GM21825 (cell line): ENCODE measurements at regions not wholly inside any gene's neighbourhood (a gene's known extent, or its start where the extent isn't known, plus 50 kb on each side); places are given as distances from the start of the nearest gene placed in this dataset.

Experiments
- ATAC-seq: cut with Tn5 transposase; IDR thresholded peaks from one replicate; pipeline ENCODE4 v1.9.1; 2021; ENCODE audit warnings: mild to moderate bottlenecking, moderate library complexity; ENCODE audit not compliant: unreplicated experiment

- ATAC-seq: no peak
These were observed 1078.9 kb downstream of the TUSC7 start for GRCh38 chr3:117788506-117788905.

DNA sequence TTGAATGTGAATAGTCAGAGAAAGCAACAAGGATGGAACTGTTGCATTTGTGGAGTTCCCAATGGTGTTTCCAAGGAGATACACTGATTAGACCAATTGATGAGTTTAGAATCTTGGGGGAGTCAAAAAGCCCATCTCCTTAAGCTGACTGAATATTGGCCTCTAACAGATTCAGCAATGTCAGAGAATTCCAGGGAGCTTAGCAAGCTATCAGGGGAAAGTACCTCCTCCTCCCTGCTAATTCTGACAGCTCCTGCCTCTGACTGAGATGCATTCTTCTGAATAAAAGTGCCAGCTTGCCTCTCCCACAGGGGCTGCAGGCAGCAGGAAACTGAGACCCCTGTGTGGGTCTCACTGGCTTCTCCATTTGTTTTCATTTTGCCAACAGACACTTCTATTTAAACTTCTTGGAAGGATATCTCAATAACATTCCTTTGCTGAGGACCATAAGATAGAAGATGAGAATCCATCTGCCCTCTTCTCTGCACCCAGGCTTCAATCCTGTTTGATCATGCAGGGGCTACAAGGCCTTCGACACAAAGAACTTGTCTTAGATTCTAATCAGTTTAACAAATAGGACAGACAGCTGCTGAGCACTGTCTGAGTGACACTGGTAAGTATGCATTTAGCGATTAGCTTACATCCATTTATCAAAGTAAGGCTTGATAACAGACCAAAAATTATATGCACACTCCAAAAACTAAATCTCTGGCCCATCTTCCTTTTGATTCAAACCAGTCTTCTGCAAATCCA is 1080.8 kb downstream of the TUSC7 start:
- no peak for ATAC-seq

DNA sequence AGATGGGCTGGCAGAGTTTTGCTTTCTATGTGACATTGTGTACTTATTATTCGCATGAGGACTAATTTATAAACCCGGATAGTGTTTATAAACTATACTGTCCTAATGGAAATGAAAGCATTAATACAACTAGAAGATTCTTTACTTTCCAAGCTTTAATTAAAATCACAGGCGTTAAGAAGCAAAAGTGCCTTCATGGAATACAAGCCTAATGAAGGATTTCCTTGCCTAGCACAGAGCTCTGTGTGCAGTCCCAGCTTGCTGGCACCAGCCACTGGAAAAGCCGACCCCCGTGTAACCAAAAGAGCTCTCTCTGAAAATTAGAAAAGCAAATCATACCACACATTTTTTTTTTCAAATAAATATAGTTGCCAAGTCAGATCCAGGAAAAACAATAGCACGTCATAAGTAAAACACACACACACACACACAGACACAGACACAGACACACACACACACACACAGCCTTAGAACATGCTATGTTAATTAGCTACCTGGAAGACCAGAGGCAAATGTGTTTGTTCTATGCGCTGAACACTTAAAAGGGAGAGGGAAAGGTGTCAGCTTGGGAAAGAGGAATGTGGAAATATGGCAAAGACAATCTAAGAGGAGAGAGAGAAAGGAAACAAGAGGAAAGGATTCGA is 1084.2 kb downstream of the TUSC7 start:
- ATAC-seq: no peak

GRCh38 chr3:117798221-117798620 is 1088.6 kb downstream of the TUSC7 start:
- ATAC-seq: no peak

DNA sequence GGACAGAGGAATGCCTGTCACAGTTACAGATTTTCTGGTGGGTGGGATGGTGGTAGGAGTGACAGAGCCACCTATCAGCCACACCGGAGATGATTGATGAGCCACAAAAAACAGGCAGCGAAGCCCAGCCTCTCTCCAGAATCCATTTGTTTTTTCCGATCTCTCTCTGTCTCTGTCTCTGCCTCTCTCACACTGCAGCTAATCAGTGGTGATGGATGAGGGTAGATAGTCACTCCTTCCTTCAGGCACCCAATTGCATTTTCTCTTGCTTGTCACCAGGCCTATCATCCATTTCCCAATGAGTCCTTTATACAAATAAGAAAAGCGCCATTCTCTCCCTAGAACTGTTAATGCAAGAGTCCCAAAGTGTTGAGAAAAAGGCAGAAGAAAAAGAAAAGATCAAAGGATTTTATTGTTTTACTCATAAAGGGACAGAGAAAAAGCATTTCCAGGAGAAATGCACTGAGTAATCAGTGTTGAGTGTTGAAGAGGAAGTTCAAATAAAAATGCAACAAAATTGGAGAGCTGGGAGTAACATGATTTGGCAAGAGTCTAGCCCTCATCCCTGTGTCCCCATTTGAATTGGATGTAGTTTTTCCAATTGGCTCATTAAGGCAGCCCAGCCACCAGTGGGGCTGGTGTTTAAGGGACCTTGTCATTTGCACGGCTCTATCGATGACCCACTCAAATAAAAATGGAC is 1089.3 kb downstream of the TUSC7 start:
- no peak for ATAC-seq

DNA sequence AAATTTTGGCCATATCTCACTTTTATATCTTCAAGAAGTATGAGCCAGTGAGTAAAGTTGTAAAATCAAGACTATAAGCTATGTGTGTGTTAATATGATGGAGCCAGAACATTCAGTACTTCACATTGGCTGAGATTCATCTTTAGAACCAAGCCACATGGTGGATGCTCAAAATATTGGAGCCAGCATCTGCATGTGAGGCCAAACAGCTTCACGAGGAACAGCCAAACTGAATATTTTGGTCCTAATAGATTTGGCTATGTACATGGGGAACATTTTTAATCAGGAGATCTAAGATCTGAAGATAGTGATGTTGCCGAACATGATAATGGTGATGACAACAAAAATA is 1089.8 kb downstream of the TUSC7 start:
- no peak for ATAC-seq

DNA sequence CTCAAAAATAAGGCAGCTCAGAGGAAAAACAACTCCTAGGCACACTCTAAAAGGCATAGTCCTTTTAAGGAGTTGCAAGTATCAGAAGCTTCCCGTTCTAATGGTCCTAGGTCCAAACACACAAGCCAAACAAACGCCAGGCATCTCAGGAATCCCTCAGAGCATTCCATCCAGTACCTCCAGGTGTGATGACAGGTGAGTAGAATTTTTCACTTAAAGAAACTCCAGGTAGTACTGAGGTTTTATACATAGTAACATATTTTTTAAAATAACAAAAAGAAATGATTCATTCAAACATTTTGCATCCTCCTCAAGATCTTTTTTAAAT is 1092.3 kb downstream of the TUSC7 start:
- no peak for ATAC-seq

DNA sequence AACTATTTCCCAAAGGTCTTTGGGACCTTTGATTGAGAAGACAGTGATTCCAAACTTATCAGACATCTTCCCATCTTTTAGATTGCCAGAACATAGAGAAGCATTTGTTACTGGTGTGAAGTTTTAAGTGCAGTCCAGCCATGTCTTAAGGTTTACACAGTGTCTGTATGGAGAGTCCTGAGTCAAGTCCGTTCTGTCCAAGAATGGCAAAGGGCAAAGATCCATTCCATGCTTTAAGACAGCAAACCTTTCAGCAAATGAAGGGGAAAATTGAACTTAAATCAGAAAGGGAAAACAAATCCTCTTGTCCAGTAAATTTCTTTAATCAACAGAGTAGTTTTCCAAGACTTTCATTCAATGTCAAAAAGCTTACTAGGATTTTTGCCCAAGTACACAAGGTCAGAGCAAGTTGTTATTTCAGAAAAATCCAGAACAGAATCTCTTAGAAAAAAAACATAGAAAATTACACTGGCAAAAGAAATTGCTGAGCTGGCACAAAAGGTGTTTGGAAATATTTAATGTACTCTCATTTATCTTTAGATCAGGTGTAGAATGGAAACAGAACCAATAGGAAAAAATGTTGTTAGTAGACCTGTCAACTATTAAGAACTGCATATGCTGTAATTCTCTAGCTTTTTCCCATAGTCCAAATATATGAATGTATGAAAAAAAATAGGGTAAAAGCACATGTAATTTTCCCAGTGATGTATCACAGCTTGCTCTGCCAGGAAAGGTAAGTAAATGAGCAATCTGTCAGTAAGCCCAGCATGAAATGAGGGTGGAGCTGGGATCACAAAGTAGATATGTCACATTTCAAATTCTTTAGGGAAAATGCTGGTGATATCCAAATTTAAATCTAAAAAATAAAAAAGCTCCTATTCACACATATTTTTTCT is 1099.9 kb downstream of the TUSC7 start:
- no peak for ATAC-seq

- no peak for ATAC-seq
These were observed 1102.2 kb downstream of the TUSC7 start for GRCh38 chr3:117811786-117812185.

DNA sequence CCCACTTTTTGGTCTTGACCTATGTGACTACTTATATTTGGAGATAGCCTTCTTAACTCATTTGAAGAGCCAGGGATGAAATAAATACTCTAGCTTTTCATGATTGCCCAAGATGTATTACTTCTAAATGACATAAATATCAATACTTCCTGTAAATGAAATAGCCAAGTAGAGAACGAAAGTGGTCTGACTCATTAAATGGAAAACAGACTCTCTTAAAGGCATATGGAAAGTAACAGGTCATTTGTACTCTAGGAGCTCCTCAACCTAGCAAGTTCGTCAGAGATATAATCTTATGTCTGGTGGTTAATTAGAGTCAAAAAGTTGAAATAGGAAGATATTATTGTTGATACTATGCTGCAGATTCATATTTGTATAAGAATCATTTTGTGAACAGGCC is 1105.4 kb downstream of the TUSC7 start:
- ATAC-seq: no peak

DNA sequence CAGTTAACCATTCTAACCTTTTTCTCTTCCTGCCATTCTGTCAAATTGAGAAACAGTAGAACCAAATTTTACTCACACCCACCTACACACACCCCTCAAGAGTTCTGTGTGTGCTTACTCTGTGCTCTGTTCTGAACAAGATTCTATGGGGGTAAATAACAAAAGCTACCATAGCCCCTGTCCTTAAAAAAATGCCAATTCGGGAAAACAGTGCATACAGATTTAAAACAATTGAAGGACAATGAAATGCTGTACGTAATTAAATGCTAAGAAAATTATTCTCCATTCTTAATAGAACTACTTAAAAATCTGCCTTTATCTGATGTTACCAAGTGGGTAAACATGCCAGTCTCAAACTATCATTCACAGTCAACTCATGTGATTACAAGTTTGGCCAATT is 1107.5 kb downstream of the TUSC7 start:
- ATAC-seq: no peak

GRCh38 chr3:117818592-117818991 is 1109.0 kb downstream of the TUSC7 start:
- no peak for ATAC-seq

GRCh38 chr3:117820658-117821299 is 1111.2 kb downstream of the TUSC7 start:
- ATAC-seq: no peak

- no peak for ATAC-seq
These were observed 1112.8 kb downstream of the TUSC7 start for GRCh38 chr3:117822416-117822815.

DNA sequence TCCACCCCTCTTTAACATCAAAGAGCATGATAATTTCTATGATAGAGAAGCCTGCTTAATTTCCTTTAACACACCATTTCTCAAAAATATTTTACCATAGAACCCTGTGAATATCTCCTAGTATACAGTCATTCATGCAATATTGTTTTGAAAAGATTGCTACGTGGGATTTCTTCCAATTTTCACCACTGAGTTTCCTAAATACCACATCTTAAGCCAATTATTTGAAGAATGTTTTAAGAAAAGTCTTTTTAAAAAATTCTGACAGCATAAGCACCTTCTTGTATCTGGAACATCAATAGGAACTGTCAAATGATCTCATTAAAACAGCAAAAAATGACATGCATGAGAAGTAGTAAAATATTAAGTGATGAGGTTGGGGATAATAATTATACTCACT is 1126.7 kb downstream of the TUSC7 start:
- ATAC-seq: no peak

DNA sequence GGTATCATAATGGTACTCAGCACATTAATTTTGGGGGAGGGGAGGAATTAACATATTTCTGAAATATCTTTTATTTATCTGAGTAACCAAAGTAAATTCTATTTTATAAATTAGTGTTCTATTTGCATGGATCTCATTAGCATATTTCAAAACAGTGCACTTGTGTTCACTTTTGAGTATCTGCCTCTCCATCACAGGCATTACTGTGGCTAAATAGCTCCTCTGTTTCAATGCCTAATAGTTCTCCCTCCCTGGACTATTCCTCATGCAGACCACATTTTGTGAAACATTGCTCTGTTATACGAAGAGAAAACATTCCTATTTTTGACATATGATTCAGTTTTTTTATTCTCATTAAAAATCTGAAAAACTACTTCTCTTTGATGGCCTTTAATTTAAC is 1127.8 kb downstream of the TUSC7 start:
- no peak for ATAC-seq

DNA sequence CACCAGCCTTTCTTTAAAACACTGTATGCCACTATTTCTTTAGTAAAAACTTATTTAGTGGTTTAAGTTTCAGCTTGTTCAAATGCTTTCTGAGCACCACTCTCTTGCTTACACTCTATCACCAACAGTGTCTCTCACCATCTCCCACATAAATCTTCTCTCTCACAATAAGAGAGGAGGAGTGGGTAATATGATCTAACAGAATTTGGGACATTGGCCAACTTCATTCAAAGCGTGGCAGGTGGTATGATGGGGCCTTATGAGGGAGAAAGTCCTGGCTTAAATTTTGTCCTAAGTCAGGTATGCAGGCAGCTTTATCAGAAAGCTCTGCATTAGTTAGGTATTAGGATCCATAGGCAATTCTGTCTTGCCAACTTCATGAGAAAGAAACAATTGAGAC is 1132.5 kb downstream of the TUSC7 start:
- no peak for ATAC-seq

DNA sequence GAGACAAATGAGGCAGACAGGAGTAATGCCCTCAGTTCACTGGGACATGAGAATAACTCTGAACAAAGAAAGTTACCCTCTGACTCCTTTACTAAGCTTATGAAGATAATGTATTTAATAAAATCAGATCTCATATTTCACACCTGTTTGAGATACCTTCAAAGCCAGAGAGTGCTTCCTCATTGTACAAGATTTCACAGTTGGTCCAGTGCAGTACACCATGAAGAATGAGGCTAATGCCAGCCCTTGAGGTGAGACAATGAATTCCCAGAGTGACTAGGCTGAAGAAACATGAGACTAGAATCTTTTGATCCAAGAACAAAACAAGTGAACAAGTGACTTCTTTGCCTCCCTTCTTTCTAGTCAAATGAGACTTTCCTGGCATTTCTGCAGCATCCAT is 1133.8 kb downstream of the TUSC7 start:
- ATAC-seq: no peak

DNA sequence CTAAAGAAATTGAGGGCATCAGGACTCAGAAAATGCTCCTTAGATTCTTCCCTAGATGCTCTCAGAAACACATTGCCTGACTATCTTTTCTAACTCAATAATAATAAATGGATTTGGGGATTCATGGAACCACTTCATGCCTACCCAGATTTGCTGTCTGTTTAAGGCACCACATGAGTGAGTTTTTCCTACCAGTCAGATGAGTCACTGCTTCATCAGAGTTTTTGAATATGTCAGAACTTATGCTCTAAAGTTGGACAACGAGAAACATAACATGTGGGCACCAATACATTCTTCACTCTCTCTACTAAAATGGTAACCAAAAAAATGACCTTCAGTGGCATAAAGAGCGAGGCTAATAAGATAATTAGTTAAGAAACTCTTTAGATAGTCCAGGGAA is 1135.1 kb downstream of the TUSC7 start:
- ATAC-seq: no peak

GRCh38 chr3:117846238-117846637 is 1136.7 kb downstream of the TUSC7 start:
- ATAC-seq: no peak

GRCh38 chr3:117848606-117849005 is 1139.0 kb downstream of the TUSC7 start:
- no peak for ATAC-seq
